Kidney capillary endothelial cell (primary cell): ENCODE measurements at regions not wholly inside any gene's neighbourhood (a gene's known extent, or its start where the extent isn't known, plus 50 kb on each side); places are given as distances from the start of the nearest gene placed in this dataset.
"Not testable (repeated sequence)": the region's sequence is repeated elsewhere in the genome, so short reads cannot be mapped to it uniquely, and the experiment has no call there.

Experiments
- DNase-seq: peaks from one replicate; pipeline ENCODE4 v3.0.0-alpha.2; 2018; ENCODE audit warnings: low spot score

DNA sequence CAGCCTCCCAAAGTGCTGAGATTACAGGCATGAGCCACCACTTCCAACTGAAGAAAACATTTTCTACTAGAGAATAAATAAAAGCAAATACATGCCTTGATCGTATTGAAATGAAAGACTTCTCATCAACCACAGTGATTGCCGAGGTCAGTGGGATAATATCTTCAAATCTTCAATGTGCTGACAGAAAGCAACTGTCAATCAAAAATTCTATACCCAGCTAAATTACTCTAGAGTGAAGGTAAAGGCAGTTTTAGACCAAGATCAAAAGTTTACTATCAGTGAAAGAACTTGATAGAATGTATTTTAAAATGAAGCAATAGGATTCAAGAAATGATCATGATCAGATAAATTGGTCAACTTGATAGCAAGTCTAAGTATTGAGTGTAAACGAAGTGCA, 130.6 kb downstream of the BRD1 start:
- DNase-seq: no peak

DNA sequence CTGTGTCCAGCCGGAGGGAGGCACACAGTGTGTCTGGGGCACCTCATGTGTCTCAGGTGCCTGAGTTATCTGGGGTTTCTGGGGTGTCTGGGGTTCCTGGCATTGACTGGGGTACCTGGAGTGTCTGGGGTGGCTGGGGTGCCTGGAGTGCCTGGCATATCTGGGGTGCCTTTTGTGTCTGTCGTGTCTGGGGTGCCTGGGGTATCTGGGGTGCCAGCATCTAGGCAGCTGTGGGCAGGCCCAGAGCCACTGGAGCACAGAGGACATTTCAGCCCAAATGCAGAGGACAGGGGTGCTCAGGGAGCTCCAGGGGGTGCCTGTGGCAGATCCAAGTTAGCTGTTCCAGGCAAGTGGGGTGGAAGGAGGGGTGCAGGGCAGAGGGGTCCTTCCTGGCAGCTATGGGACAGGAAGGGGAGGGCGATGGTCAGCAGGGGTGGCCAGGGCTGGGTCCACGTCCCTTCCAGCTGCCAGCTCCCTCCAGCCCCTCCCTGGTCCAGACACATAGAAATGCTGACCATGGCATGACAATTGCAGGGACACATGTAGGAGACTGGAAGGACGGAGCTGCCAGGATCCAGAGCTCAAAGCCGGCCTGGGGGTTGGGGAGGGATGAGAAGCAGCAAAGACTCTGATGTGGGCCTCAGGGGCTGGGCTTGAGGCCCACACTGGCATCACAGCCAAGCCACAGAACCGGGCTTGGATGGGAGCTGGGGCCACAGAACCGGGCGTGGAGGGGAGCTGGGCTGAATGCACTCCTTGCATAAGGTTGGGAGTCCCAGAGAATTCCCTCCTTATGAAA, 133.0 kb downstream of the BRD1 start:
- DNase-seq: no peak

DNA sequence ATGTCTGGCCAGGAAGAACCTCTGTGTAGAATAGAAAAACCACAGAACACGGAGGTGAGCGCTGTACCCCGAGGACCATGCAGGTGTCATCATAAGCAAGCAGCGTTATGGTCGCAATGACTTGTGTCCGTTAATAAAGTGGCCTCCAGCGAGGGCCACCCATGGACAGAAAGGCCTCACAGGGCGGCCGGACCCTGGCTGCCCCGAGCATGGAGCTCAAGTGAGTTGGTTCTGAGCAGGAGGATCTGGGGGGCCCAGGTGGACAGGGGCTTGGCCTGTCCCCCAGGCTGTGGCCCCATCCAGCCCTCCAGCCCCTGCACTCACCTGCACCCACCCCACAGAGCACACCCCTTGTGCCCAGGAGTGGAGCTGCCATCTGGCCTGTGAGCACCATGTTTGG, 133.8 kb downstream of the BRD1 start:
- no peak for DNase-seq

DNA sequence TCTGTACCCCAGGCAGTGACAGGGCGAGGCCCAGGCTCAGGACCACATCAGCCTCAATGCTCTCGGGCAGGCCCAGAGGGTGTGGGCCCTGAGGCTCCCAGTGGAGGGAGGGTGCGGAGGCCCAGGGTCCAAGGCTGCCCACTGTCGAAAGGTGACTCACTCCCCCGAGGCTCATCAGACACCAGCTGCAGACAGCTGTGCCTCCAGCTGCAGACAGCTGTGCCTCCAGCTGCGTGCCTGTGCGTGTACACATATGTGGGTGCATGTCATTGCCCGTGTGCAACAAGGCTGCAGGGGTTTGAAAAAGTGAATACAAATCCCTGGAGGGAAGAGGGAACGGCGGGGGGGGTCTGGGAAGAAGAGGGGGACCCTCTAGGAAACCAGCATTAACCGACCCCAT, 134.3 kb downstream of the BRD1 start:
- no peak for DNase-seq

DNA sequence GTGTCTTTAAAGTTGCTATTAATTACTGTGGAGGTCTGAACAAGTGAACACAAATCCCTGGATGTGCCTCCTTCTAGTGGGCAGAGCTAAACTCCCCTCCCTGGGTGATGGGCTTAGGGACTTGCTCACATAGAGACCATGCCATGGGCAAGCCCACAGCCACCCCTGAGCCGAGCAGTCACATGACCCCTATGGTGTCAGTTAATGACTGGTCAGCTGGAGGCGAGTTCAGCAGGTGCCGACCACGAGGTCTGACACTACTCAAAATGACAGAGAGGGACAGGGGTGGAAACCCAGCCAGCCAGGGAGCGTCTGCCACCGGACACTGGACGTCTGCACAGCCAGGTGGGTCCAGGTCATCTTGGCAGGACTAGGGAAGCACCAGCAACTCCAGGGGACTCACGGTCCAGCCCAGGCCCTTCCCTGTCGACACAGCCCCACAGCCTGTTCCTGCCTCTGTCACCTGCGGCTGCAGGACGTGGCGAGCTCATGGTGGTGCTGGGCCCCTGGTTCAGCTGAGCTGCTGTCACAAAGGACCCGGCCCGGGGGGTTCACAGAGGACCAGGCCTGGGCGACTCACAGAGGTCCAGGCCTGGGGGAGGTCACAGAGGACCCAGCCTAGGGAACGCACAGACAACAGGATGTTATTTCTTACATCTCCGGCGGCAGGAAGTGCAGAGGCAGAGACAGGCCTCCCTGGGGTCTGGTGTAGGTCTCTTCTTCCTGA, 135.0 kb downstream of the BRD1 start:
- no peak for DNase-seq

DNA sequence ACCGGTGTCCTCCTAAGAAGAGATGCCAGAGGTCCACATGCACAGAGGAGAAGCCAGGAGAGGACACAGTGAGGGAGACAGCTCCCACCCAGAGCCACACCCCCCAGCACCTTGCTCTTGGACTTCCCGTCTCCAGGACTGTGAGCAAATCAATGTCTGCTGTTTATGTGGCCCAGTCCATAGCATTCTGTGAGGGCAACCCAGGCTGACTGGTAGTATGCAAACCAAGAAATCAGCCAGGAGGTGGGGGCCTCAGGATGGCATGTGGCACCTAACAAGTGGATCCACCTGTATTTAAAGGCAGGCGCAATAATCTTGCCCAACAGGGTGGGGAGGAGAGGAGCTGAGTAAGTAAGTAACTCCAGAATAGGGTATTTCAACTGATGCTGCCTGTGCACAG, 136.4 kb downstream of the BRD1 start:
- no peak for DNase-seq

DNA sequence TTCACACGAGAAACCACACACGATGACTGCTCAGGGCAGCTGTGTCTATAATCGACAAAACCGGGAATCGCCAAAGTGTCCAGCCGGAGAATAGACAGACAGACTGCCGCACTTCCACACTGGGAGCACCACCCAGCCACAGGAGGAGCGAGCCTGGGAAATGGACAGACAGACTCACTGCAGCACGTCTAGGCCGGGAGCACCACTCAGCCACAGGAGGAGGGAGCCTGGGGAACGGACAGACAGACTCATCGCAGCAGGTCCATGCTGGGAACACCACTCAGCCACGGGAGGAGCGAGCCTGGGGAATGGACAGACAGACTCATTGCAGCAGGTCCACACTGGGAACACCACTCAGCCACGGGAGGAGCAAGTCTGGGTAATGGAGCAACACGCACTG, 137.2 kb downstream of the BRD1 start:
- no peak for DNase-seq

DNA sequence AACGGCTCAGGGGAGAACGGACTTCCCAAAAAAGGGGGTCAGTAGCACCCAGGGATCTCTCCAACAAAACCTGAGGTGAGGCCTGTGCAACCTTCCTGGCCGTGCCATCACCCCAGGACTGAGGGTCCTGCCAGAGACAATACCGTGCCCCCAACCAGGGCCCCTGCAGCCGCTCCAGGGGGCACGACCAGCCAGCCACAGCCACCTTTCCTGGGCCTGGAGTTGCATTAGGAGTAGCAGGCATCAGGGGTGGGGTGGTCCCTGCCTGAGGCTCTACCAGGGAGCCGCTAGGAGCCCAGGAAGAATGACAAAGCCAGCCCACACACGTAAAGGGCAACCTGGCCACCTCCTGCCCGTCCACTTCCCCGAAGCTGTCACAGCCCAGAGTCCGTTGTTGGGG, 137.8 kb downstream of the BRD1 start:
- no peak for DNase-seq

DNA sequence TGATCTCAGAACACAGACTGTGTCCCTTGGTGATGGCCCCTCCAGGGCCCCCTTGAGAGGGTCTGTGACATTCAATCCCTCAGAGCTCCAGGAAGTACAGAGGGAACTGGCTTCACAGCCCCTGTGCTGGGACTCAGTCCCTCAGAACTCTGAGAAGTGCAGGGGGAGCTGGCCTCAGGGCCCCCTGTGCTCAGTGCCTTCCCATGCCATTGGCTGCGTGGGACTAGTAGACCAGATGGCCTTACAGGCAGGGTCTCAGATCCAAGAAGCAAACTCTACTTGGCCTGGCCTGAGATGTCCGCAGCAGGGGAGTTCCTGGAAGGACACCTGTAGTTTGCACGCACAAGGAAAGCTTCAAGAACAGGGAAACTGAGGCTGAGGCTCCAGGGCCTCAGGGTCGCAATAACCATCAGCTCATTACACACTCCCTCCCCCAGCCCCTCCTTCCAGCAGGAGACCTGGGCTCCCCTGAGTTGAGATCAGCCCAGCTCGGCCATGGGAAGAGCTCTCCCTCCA, 138.4 kb downstream of the BRD1 start:
- no peak for DNase-seq

DNA sequence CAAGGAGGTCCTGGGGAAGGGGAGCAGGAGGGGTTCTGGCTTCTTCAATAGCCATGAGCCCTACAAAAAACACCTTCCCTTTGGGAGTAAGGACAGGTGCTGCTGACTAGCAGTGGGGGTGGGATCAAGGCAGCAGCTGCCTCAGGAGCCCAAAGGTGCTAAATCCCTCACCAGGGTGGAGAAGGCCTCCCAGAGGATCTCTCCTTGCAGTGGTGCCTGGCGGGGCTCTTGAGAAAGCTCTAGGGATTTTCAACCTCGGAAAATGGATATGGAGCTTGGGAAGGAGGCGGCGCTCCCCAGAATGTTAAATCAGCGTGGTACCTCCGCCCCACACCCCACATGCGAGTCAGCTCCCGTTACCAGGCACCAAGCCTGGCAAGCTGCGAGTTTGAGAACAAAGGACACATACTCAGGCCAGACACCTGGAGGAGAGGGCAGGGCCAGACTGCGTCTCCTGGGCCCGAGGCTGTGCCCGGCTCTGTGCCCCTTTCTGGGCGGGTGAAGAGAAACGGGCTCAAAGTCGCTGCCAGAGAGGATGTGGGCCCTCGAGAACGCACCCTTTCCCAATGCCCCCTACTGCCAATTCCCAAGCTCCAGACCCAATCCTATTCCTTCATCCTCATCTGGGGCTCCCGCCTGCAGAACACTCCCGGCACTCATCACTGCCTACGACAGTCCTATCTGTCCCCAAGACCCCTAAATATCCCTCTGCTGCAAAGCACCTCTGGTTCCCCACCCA, 139.0 kb downstream of the BRD1 start:
- no peak for DNase-seq

DNA sequence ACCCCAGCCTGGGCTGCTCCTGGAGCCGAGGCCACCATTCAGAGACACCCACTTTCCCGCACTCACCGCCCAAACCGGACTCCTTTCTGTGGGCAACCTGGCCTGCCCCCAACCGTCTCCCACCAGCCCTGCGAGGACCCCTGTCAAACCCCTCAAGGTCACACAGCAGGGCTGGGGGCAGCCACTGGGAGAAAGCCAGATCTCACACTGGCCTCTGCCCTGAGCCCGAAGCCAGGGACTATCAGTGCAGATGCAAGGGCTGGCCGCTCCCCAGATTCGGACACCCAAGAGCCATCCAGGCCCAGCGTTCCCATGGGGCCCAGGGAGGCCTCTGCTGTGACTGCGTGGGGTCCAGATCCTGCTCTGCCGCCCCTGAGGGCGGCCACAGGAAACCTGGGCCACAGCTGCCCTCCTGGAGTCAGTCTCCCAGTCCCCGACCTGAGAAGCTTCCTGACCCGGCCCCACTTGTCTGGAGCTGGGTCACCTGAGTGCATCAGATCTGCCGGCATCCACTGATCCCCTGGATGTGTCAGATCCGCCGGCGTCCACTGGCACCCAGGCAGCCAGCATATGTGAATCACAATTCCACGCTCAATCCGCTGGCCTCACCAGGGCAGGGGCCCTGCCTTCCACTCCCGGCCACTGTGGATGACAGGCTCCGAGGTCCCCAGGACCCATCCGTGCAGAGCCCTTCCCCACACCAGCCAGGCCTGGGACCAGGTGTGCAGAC, 139.7 kb downstream of the BRD1 start:
- no peak for DNase-seq

DNA sequence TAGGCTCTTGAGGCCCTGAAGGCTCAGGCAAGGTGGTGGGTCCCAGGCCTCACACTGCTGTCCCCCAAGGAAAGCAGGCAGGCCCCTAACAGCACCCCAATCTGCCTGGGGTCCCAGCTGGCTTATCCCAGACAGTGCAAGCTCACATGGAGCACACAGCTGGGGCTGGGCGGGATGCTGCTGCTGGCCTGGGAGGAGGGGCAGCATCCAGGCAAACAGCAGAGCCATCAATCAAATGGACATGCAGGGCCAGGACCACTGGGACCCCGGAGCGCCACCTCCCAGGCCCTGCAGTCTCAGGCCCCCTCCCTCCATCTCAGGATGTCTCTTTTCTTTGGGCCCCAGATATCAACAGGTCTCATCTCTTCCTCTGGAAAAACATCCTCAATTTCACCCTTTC, 140.3 kb downstream of the BRD1 start:
- no peak for DNase-seq

DNA sequence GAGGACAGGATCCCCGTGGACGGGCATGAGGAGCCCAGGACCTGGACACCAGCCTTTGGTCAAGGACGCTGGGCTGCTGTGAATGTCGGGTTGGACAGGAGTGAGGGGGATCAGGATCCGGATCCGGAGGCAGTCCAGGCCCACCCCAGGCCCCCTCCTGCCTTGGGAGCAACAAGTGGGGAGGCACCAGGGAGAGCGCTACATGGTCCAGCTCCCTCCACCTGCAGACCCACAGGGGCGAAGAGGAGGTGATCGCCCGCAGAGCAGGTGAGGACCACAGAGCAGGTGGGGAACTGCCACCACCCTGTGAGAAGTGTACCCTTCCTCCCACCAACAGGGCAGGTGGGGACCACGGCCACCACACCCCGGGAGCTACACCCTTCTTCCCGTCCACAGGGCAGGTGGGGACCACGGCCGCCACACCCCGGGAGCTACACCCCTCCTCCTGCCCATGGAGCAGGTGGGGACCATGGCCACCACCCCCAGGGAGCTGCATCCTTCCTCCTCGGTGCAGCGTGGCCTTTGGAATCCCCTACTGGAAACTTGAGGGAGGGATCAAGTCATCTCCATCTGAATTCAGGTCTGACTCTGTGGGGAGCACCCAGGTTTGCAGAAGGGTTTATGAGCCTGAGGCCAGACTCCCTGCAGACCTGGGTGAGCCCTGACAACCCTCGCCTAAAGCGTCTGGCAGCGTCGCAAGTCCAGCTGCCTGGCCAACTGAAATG, 141.0 kb downstream of the BRD1 start:
- no peak for DNase-seq

DNA sequence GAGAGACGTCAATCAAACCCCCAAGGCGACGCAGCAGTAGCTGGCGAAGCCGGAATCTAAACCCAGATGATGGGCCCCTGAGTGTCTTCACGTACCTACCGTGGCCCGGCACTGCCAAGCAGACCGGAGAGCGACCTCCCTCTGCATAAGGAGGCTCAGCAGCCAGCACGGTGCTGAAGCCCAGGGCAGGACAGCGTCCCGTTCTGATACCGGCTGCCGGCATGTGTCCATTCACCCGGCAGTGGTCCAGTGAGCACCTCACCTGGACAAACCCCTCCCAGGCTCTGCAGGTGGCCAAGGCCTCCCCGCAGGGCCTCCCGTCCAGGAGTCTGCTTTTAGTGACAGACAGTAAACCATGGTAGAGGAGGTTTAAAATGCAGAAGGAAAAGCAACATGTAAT, 142.0 kb downstream of the BRD1 start:
- no peak for DNase-seq

DNA sequence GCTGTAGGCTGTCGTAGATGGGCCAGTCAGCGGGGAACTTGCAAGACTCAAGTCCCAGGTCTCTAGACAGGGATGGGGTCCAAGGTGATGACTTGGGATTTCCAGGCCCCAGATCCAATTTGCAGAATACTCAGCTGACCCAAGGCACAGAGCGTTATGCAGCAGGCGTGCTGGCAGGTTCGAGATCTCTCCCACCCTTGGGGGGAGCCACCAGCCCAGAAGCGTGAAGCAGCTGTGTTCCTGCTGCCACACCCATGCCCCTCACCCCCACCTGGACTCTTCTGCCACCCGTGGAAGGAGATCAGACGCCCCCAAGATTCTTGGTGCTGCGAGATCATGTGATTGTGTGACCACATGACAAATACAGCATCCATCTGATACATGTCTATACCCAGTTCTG, 142.6 kb downstream of the BRD1 start:
- no peak for DNase-seq

DNA sequence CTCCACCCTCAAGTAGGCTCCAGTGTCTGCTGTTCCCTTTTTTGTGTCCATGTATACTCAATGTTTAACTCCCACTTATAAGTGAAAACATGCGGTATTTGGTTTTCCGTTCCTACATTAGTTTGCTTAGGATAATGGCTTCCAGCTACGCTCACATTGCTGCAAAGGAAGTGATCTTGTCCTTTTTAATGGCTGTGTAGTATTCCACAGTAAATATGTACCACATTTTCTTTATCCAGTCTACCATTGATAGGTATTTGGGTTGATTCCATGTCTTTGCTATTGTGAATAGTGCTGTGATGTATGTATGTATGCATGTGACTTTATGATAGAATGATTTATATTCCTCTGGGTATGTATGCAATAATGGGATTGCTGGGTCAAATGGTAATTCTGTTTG, 144.6 kb downstream of the BRD1 start:
- DNase-seq: no peak

DNA sequence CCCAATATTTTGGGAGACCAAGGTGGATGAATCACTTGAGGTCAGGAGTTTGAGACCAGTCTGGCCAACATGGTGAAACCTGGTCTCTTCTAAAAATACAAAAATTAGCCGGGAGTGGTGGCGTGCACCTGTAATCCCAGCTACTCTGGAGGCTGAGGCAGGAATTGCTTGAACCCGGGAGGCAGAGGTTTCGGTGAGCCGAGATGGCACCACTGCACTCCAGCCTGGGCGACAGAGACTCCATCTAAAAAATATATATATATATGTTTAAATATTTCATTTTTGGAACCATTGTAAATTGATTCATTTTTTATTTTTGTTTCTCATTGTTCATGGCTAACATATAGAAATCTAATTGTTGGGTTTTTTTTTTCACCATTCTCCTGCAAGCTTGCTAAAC, 146.9 kb downstream of the BRD1 start:
- not testable (repeated sequence) for DNase-seq

DNA sequence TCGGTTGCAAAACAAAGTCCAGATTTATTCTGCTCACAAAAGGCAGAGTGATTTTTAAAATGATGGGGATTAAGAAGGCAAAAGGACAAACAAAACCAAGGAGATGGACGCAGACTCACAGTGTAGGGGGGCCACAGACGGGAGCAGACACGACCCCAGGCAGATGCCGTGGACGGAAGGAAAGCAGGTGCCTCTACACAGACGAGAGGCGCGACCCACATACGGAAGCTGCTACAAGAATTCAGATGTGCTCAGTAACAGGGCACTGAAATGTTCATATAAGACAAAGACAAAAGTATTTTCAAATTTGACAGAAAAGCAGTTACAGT, 148.9 kb downstream of the BRD1 start:
- no peak for DNase-seq

DNA sequence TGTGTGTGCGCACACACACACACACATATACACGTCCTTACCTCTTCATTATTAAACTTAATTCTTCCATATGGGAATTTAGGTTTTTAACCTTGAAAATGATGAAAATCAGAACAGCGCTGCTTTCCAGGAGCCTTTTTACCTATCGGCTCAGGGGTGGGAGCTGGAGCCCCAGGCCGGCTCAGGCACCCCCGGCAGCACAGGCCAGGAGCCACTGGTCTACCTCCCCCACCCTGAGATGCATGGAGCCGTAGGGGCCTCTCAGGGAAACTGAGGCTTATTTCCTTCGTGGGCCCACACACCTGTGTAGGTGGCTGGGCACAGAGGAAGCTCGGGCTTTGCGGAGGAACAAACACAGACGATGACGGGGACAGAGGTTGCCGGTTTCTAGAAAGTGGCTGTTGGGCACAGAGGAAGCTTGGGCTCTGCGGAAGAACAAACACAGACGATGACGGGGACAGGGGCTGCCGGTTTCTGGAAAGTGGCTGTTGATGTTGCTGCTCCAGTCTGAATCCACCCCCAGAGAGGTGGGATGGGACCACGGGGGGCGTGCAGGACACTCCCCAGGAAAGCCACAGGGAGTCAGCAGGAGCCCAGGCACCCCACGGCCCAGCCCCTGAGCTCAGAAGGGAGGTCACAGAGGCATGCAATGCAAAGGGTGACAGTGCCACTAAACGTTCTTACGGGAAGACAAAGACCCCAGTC, 149.4 kb downstream of the BRD1 start:
- DNase-seq: no peak

DNA sequence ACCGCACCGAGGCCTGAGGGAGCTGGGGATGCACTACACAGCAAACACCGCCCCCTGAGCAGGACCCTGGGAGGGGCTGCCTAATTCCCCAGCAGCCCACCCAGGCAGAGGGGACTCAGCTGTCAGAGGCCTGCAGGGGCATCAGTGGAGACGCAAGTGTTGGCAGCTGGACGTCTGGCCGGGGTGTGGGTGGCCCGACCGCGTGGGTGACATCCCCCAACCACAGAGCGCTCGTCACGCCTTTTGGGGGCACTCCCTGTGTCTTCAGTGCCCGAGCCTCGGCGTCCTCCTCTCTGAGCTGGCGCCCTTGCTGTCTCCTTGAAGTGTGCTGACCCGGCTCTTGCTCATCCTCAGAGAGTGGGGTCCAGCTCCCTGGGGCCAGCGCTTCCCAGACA, 150.2 kb downstream of the BRD1 start:
- DNase-seq: no peak
